T-helper 1 cell (primary cell): ENCODE measurements at regions not wholly inside any gene's neighbourhood (a gene's known extent, or its start where the extent isn't known, plus 50 kb on each side); places are given as distances from the start of the nearest gene placed in this dataset.

Experiments
- DNase-seq, 5 donors: peaks; one replicate each; pipeline ENCODE4 v3.0.0-alpha.2; 2012 to 2020

- no peak for DNase-seq
Observed at GRCh38 chr2:239640676-239641578, 240.1 kb upstream of the HDAC4 start.

DNA sequence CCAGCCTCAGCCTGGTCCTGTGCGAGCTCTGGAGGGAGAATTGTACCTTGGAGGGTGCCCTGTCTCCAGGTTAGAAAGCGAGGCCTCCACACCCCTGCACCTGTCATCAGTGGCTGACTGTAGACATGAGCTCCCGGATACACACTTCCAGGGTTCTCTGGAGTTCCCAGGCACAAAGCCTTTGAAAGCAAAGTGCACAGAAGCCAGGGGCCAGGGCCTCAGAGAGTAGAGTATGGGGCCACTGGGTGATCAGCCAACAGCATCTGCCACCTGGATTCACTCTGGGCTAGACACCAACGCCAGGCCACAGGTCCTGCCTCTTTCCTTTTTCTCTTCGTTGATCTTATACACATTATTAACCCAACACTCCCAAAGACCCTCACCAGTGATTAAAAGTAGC lies 239.4 kb upstream of the HDAC4 start:
- DNase-seq: no peak

DNA sequence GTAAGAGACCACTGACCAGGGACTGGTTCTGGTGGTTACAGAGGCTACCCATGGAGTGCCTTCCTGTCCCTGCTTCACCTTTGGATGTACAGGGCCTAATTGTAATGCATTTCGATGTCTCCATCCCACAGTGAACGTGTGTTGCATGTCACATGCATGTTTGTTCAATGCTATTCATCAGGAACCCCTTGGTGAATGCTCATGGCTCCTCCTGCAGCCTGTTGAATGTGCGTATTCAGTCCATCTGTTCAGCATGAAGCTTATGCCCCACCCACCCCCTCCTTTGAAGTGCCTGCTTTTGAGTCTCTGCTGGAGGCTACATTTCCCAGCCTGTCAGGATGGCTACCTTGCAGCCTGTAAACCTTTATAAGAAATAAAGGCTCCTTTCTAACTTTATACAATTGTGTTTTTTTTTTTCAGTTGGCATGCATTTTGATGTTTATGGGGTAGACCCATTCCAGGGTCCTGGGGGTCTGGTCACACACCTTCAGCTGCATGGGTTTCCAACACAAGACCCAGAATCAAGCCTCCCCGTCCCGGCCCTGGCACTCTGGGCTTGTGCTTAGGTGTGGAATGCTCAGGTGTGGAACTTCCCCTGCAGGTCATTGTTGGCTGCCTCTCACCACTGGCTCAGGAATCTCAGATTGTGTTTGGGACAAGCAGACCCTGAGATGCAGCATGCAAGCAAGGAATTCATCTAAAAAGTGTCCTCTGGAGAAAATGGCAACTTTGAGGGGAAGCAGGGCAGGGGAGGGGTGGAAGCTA lies 238.8 kb upstream of the HDAC4 start:
- DNase-seq: no peak

DNA sequence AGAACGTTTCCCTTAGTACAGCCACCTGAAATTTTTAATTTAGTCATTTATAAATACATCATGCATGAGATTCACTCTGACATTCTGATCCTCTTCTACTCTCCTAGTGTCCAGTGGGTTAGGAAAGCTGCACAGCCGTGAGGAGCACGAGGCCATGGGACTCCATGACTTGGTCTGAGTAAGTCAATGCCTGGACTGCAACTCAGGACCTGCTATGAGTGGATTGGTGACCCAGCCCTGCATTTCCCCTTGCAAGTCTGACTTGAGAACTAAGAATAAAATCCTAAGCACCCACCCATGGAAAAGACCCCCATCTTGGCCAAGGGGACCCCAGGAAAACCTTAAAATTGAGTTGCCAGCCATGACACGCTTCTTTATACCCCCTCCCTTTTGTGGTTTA lies 237.6 kb upstream of the HDAC4 start:
- no peak for DNase-seq

DNA sequence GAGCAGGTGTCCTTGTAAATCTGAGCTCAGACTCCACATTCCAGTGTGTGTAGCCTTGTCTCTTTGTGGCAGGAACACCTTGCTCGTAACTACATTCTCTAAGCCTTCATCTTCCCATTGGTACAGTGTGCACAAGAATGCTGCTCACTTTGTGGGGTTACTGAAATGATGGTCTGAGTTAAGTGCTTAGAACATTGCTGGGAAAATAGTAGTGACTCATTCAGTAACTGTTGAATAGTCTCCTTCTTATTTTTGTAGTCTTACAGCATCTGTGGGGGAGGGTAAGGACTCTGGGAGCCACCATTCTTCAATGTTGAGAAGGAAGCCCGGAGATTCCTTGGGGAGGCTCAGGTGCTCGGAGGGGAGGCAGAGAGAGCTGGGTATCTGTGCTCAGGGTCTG lies 236.0 kb upstream of the HDAC4 start:
- DNase-seq: no peak

DNA sequence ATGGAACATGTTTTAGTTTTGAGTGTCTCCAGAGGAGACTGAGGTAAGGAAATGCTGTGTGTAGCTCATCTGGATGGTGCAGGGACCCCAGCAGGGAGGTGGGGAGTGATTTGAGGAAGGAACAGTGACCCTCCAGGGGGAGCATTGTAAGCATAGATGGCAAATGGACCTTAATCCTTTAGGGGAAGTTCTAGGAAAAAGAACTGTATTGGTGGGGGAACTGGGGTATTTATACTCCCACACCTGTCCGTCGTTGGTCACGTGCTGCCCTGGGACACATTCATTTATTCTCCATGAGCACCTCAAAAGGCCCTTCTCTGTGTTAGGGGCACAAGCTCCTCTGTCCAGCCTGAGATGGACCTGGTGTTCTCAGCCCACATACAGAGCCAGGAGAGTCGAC lies 233.9 kb upstream of the HDAC4 start:
- DNase-seq: no peak

- DNase-seq: no peak
Observed at GRCh38 chr2:239630618-239631286, 229.9 kb upstream of the HDAC4 start.

DNA sequence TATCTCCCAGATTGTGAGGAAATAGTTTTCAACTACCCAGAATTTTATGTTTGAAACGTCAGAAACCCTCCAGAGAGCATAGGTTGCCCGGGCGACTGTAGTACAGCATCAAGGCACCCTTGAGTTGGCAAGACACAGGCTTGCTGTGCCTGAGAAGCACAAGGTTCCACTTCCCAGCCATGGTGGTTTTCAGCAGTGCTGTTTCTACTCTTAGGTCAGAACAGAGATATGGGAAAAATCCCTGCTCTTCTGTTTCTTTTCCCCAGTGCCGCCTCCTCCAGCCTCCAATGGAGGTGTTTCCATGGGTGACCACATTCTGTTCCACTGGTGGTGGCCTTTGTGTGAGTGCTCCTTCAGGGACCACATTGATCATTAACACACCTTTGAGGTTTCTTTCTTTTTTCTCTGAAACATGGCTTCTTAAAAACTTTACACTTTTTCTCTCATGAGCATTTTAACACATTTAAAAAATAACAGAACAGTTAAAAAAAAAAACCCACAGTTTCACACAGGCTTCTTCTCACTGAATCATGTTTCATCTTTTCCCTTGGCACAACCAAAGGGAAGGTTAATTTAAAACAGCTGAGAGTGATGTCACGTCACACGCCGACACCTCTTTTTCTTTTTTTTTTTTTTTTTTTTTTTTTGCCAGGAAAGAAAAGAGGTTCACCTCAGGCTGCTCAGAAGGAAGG lies 229.3 kb upstream of the HDAC4 start:
- DNase-seq: no peak

DNA sequence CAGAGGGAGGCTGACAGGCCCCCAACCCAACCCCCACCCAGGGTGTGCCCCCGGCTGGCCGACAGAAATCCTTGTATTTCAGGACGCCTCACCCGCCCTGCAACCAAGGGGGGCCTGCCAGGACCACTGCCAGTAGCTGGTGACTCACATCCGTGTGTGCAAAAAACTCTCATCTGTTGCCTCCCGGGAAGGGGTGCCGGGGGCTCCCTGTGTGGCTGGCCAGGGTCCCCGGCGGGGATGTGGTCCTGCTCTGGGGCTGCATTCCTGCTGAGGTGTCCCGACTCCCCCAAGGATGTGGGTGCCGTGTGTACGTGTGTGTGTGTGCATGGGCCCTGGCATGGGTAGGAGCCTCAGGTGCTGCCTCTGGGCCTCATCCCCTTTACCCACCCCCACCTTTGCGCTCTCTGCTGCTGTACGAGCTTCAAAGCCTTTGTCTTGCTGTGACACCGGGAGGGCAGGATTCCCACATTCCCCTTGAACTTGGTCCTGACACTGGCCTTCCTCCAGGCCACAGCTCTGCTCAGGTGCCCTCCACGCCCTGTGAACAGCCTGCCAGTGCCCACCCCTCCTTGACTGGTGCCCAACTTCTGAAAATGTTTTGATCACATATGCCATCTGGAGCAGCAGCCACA lies 226.3 kb upstream of the HDAC4 start:
- no peak for DNase-seq

- DNase-seq: peak in 1 of 5 donors; percentile 55
Observed at GRCh38 chr2:239625971-239626734, 225.3 kb upstream of the HDAC4 start.

- DNase-seq: no peak
Observed at GRCh38 chr2:239625156-239625845, 224.5 kb upstream of the HDAC4 start.

GRCh38 chr2:239621611-239622010 lies 220.8 kb upstream of the HDAC4 start:
- no peak for DNase-seq

DNA sequence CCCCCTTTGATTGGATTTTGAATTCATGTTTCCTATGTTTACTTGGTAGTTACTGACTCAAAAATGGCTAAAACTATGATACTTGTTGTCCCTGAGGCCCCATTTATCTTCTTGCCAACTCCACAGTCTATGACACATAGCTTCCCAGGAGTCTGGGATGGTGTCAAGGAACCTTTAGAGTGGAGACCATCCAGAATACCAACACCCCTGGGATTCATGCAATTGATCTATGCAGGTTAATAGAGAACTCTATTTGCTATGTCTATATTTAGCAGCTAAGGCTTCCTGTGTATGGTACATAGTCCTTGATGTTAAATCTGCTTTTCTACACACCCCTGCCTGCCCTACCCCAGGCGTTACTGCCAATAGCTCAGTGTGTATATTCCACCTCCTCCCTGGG lies 218.5 kb upstream of the HDAC4 start:
- DNase-seq: no peak

DNA sequence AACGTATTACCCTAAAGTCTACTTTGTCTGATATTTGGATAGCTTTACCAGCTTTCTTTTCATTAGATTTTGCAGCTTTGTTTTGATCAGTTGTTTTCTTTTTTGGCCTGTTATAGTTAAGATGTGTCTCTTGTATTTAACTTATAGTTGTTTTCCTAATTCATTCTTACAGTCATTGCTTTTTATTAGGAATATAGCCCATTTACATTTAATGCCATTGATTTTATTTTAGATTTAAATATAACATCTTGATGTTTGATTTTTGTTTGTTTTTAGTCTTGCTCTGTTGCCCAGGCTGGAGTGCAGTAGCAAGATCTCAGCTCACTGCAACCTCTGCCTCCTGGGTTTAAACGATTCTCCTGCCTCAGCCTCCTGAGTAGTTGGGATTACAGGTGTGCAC lies 215.9 kb upstream of the HDAC4 start:
- DNase-seq: no peak

DNA sequence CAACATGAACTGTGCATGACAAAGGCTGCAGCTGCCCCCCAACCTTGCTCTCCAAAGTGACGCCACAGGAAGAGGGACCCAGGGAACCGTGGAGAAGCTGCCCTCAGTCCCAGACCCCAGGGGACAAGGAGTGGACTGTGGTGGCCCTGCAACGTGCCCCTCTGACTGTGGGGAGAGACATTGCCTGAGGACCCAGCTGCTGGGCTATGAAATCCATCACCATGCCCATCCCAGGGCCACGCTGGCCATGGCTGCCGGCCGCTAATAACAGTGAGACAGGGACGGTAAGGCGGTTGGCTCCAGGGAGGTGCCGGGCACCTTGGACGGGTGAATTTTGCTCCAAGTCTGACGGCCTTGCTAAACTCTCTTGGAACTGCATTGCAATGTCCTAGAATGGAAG lies 211.3 kb upstream of the HDAC4 start:
- no peak for DNase-seq

DNA sequence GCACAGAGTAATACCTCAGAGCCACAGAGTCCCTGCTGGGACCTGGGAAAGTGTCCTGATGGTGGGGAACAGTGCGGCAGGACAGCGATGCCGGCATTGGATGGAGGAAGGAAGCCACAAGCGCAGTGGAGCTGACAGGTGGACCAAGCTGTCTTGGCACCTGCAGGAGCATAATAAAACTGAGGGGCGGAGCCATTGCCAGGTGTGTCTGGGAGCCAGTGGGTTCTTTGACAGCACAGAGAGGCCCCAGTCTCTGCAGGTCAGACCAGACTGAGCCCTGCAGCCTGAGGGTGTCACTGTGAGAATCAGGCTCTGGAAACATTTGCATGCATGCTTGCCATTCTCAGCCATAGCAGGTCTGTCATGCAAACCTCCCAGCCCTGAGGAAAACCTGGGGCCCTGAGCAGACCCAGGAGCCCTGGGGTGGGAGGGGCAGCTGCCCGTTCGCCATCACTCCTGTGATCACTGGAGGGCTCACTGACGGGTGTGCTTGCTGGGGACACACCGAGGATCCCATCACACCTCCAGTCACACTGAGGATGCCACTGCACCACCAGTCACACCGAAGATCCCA lies 210.5 kb upstream of the HDAC4 start:
- no peak for DNase-seq

GRCh38 chr2:239610457-239611221 lies 209.8 kb upstream of the HDAC4 start:
- no peak for DNase-seq

DNA sequence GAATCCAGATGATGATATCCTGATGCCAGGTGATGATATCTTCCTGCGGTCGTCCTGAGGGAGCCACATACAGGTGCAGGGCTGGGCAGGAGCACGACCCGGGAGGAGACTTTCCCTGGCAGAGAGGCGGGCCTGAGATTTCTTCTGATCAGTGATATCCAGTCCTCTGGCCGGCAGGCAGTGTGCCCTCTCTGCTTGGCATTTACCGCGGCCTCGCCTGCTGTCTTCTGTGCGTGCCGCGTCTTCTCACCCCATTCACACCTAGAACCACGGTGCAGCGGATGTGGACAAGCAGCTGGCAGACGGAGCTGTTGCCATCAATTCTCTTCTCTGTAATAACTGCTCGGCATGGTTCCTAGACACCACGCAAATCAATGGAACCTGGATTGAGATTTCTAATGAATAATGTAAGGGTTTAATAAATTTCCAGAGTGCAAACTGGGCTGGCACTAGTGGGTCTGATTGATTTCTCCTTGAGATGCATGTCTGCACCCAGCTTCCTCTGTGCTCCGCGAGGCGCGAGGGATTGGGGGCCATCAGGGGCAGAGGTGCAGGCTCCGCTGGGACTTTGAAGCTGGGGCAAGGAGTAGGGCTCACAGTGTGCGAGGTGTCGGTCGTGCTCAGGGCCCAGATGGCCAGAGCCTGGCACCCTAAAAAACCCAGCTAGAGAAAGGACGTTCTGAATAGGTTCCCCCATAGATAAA lies 208.9 kb upstream of the HDAC4 start:
- no peak for DNase-seq

- no peak for DNase-seq
Observed at GRCh38 chr2:239609162-239609561, 208.3 kb upstream of the HDAC4 start.
